D341Med (cell line): ENCODE measurements at regions not wholly inside any gene's neighbourhood (a gene's known extent, or its start where the extent isn't known, plus 50 kb on each side); places are given as distances from the start of the nearest gene placed in this dataset.
A peak's percentile ranks its signal among the peaks of the same experiment; 100 is the strongest.

ENCODE experiments used
- DNase-seq: peaks from one replicate; pipeline ENCODE4 v3.0.0; 2012; ENCODE audit warnings: low spot score

GRCh38 chr2:146873056-146873455, 971.8 kb upstream of the ACVR2A start:
- DNase-seq = no peak

- DNase-seq = no peak
Measured at GRCh38 chr2:146870691-146871090, 974.1 kb upstream of the ACVR2A start.

DNA sequence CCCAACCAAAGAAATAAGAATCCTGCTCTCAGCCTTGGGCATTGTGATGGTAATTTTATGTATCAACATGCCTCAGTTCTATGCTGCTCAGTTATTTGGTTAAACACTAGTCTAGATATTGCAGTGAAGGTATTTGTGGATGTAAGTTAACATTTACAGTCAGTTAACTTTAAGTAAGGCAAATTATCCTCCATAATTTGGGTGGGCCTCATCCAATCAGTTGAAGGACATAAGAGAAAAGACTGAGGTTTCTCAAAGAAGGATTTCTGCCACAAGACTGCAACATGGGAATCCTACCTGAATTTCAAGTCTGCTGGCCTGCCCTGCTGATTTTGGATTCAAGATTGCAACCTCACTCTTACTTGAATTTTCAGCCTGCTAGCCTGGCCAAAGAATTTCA, 975.5 kb upstream of the ACVR2A start:
- DNase-seq = no peak

- no peak for DNase-seq
Measured at GRCh38 chr2:146868051-146868450, 976.8 kb upstream of the ACVR2A start.

GRCh38 chr2:146867477-146867986, 977.3 kb upstream of the ACVR2A start:
- DNase-seq = no peak

- no peak for DNase-seq
Measured at GRCh38 chr2:146853741-146854444, 990.9 kb upstream of the ACVR2A start.

DNA sequence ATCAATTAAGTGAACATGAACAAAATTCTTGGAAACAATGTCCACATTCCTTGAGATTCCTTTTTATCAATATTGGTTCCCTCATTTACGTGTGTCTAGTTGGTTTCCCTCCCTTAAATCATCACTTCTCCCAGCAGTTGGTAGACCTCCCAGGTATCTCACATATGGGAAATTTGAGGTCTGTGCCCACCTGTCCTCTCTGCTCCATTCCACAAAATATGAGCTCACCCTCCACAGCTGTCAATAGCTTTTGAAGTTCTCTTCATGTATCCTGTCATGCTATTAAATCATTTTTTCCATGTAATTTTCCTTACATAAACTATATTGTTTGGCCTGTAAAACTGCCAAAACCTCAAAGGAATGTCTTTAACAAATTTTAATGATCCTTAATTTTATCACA, 992.2 kb upstream of the ACVR2A start:
- no peak for DNase-seq

GRCh38 chr2:146850746-146851145, 994.1 kb upstream of the ACVR2A start:
- no peak for DNase-seq

DNA sequence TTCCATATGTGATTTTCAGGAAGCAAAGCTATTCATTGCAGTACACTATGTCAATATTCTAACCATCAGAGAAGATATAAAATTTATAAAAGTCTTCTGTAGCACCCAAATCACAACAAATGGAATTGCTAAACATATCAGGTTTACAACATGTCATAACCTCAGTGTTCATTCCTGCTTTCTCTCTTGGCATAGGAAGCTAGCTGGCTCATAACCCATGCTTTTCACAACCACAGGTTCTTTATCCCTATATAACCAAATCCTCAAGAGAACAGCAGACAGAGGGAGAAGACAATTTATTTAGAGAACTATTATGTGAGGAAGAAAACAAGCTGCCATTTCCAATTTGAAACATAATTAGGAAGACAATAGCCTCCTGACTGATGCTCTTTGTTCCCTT, 997.0 kb upstream of the ACVR2A start:
- DNase-seq = no peak

DNA sequence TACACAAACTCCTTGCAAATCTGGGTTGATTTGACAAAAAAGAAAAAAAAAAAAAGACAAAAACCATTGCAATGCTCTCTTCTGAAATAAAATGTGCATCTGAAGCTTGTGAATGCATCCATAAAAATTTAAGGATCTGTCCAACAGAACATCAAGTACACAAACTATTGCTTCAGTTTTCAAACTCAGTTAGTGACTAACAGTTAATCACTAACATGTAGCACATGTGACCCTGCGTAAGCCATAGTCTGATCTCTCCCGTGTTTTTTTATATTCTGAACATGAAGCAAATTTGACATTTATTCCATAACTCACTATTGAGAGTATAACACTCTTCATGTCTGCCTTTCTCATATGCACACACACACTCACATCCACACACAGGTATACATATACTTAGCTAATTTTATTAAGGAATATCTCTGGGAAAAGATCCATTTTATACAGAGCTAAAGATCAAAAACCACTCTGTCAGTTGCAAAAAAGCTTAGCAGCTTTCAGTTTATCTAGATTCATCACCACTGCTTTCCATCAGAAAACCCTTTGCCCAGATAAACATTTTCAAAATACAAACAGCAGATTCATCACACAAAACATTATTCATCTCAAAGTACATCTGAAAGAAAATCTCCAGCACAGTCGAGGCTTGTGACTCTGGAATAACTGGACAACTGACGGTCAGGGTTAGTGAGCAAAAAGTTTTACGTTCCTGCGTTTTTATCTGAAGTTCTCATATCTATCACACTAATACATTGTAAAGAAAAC, 1000.4 kb upstream of the ACVR2A start:
- DNase-seq = no peak

DNA sequence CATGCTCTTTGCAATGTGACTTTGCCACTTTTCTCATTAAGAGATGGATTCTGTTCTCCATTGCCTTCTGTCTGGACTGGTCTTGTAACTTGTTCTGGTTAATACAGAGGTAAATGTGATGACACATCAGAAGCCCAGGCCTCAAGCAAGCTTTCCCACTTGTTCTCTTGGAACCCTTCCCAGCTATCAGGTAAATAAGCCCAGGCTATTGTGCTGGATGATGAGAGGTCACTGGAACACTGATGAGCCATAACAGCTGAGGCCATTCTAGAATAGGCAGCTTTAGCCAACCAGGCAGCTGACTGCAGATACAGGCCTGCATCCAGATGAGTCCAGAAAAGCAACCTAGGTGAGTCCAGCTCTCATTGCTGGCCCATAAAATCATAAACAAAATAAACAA, 1007.0 kb upstream of the ACVR2A start:
- no peak for DNase-seq

- peak; percentile 31 for DNase-seq
Measured at GRCh38 chr2:146826388-146826787, 1018.4 kb upstream of the ACVR2A start.

DNA sequence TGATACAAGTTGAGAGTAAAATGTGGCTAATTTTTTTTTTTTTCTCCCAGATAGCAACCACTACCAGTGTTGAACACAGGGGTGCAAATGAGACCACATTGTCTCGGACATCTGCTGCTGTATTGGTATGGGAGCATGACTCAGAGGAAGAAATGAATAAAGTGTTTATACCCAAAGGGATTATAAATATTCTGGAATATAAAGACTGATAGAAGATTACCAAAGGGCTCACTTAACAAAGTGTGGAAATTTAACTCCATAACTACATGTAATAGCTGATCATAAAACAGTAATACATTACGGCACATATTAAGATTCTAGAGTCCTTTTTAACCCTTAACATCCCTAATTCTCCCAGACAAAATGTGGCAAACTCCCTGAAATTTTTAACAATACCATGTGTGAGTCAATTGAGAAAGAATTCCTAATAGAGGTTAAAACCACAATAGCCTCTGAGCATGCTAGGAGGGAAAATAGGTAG, 1023.0 kb upstream of the ACVR2A start:
- no peak for DNase-seq

DNA sequence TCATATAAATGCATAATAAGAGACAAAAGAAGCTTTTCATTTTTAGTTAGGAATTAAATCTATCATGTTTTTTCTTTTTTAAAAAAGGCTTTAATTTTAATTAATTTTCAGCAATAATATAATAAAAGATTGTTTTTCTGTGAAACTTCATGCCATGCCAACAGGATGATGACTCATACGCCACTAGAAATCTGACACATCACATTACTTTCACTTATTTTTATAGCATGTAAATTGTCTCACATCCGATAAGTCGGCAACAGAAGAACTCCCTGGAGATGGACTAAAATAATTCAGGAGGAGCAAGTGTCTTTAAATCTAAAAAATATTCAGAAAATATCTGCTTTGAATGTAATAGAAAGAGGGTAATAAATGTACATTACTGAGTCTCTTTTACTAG, 1024.2 kb upstream of the ACVR2A start:
- no peak for DNase-seq

DNA sequence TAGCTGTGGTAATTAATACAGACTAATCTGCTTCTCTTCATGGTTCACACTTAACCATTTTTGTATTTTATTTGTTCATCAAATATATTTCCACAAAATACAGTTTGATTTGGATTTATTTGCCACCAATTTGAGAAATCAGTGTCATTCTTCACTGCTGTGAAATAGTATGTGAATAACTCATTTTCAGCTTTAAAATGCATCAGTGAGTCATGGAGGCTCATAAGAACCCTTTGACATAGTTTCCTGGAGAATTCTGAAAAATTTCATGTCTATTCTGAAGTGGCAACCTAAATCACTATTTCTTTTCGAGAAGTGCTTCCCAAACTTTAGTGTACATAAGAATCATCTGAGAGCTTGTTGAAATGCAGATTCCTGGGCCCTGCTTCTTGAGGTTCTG, 1026.7 kb upstream of the ACVR2A start:
- DNase-seq = no peak

- DNase-seq = no peak
Measured at GRCh38 chr2:146817613-146818012, 1027.2 kb upstream of the ACVR2A start.

- DNase-seq = no peak
Measured at GRCh38 chr2:146814971-146815370, 1029.9 kb upstream of the ACVR2A start.

DNA sequence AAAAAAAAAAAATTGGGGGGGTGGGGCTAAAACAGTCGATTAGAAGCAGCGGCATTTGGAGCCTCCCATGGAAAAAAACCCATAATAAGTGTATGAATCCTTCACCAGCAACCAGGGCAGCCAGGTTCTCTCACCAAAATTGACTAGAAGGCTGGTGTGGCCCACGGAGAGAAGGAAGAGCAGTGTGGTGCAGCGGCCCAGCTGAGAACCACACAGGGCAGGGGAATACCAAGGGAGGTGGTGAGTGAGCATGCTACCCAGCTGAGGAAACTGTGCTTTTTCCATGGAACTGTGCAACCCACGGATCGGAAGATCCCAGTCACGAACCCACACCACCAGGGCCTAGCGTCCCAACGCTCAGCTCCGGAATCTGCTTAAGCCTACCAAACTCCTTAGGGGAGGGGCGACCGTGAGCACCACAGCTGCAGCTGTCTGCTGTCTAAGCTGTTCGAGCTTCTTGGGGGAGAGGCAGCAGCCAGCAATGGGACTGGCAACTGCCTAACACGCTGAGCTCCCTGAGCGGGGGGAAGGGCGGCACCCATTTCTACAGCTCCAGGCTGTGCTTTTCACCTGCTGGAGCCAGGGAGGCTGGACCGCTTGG, 1037.2 kb upstream of the ACVR2A start:
- DNase-seq = peak; percentile 71

DNA sequence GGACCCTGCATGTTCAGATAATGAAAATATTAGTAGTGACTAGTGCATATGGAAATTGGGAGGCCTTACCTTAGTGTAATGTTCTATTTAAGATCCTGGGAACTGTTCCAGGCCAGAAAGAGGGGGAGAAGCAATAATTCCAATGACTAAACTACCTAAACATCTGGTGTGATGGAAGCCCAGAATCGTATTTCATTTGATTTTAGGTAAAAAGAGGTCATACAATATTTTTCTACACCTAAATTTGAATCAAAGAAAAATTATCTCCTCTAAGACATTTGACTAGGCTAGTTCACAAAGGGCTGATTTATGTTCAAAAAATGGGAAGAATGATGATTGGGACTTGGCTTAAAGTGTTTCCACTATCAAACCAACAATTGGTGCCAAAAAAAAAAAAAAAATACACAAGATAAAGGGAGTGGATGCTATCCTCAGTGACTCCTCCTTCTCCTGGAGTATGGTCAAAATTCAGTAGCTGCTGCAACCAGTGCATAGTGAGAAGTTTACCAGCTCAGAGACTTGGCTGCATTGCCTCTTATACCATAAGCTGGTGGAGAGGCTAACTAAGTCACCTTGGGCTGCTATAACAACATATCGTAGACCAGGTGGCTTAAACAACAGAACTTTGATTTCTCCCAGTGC, 1038.3 kb upstream of the ACVR2A start:
- DNase-seq = no peak

DNA sequence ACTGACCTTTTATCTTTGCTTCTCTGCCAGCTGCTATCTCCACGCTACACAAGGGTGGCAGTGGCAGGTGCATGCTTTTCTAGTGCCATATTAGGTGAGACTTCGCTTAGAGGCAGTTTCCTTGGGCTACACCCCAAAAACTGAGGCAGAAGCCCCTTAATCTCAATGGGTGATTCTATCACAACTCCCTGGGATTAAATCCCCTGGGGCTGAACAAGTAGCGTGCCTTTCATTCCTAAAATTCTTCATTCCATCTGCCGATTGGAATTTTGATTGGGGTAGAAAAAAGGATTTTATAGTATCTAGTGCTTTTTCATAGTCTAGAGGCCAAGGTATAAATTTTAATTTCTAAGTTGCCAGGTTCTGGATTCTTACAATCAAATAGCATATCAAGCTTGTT, 1040.5 kb upstream of the ACVR2A start:
- no peak for DNase-seq

GRCh38 chr2:146801886-146802285, 1042.9 kb upstream of the ACVR2A start:
- DNase-seq = no peak

GRCh38 chr2:146786396-146786795, 1058.4 kb upstream of the ACVR2A start:
- DNase-seq = no peak

GRCh38 chr2:146785101-146785500, 1059.7 kb upstream of the ACVR2A start:
- no peak for DNase-seq
